SK-N-MC (cell line): ENCODE measurements at regions not wholly inside any gene's neighbourhood (a gene's known extent, or its start where the extent isn't known, plus 50 kb on each side); places are given as distances from the start of the nearest gene placed in this dataset.

Experiments used
- EZH2 ChIP-seq: fragments of 200-600 bp; sonication (generic); IDR thresholded peaks from one replicate; pipeline ENCODE4 v1.6.1; 2017; ENCODE audit warnings: antibody characterized with exemption
- POLR2AphosphoS5 ChIP-seq: IDR thresholded peaks from 2 replicates; pipeline ENCODE4 v1.6.1; 2012; ENCODE audit warnings: mild to moderate bottlenecking, low read depth, low read length, borderline replicate concordance

- TF ChIP-seq EZH2 (no peak), POLR2AphosphoS5 (no peak)
These were observed 570.4 kb downstream of the NR2F1-AS1 start for GRCh38 chr5:93010616-93011015.
